ENCODE measurements at regions not wholly inside any gene's neighbourhood (a gene's known extent, or its start where the extent isn't known, plus 50 kb on each side); places are given as distances from the start of the nearest gene placed in this dataset.

GRCh38 chr18:54031243-54031642, 193.2 kb downstream of the MBD2 start:
- ATAC-seq (no peak), FAIRE-seq (no peak), DNase-seq (ENCODE audit: low spot score) (no peak)
- TF ChIP-seq ZBTB1 (CRISPR knock-in tag; IDR thresholded peaks at IDR 0.05; ENCODE audit: borderline replicate concordance) (no peak), ZBTB21 (CRISPR knock-in tag; IDR thresholded peaks at IDR 0.05) (no peak), FOXP1 (IDR thresholded peaks at IDR 0.05) (no peak), FOXP1 (CRISPR knock-in tag; IDR thresholded peaks at IDR 0.05) (no peak), HNRNPUL1 (IDR thresholded peaks at IDR 0.05; ENCODE audit: low read depth, low read length) (no peak), SPEN (CRISPR knock-in tag; IDR thresholded peaks at IDR 0.05; ENCODE audit: low read depth) (no peak)
- TF ChIP-seq, protein P1, sequence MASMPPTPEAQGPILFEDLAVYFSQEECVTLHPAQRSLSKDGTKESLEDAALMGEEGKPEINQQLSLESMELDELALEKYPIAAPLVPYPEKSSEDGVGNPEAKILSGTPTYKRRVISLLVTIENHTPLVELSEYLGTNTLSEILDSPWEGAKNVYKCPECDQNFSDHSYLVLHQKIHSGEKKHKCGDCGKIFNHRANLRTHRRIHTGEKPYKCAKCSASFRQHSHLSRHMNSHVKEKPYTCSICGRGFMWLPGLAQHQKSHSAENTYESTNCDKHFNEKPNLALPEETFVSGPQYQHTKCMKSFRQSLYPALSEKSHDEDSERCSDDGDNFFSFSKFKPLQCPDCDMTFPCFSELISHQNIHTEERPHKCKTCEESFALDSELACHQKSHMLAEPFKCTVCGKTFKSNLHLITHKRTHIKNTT (CRISPR knock-in tag; IDR thresholded peaks at IDR 0.05), result no peak
- H3K4me3 ChIP-seq (replicated peaks in 1 of 3; ENCODE audit: insufficient read depth in 1 of 3, low read depth in 2 of 3, low read length in 3 of 3), result no peak overlapping the region
- no peaks in the 10 kb centered on the region for H3K27me3 ChIP-seq (ENCODE audit: control insufficient read depth in 1 of 2, insufficient read depth in 2 of 2, low read length in 2 of 2)
- H3K27ac ChIP-seq (ENCODE audit: extremely low read length, insufficient read depth, low read length), result no peak overlapping the region
- H3K4me1 ChIP-seq (ENCODE audit: insufficient read depth, low read length), result no peaks in the 10 kb centered on the region
- H2AFZ ChIP-seq (ENCODE audit: low read length), result no peak overlapping the region
- H3K4me2 ChIP-seq (ENCODE audit: low read depth, low read length), result no peak overlapping the region
- no peak overlapping the region for H3K9ac ChIP-seq (ENCODE audit: insufficient read depth, low read depth, low read length)
- BruUV-seq (replicated peaks), result no TSS peak
- intact Hi-C loops (cut with micrococcal nuclease; ENCODE audit: unreplicated experiment), result no loop called here
- no peaks in the 10 kb centered on the region for H3K36me3 ChIP-seq (replicated peaks in 1 of 2; ENCODE audit: control insufficient read depth in 1 of 2, insufficient read depth in 2 of 2, low read length in 2 of 2)
- ChIA-PET CTCF (ENCODE audit: low intra/inter-chr PET ratio, low total read pairs) (no interaction called here), POLR2A (no interaction called here)
- in situ Hi-C loops (cut with HindIII; ENCODE audit: extremely low pct_ligation_motif_present, low pct_unique_long_range_greater_than_20kb), result no loop called here
- no peaks in the 10 kb centered on the region for H3K79me2 ChIP-seq (ENCODE audit: insufficient read depth, low read length)
- H3K9me3 ChIP-seq (ENCODE audit: low read length), result no peaks in the 10 kb centered on the region
- H4K20me1 ChIP-seq (ENCODE audit: insufficient read depth, low read length), result no peaks in the 10 kb centered on the region

DNA sequence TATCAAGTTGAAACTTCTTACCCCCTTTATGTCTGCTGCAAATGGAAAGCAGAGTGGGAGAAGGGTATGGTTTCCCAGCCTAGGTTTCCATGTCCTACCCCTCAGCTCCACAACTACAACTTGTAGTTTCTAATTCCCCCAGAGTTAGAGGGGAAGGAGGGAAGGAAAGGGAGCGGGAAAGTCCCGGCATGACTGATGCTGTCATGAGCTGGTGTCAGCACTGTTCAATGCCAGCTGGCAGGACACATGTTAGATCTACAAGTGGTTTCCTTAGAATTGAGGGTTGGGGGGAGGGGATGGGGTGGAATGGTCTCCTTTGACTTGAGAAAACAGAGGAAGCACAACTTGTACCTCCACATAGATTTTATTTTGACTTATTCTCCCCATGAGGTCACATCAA, 194.0 kb downstream of the MBD2 start:
- no peaks in the 10 kb centered on the region for H3K79me2 ChIP-seq (ENCODE audit: insufficient read depth, low read length)
- no peak for FAIRE-seq
- POLR2A ChIA-PET, result no interaction called here

More for the DNA sequence above, 194.0 kb downstream of the MBD2 start:
- Histone ChIP-seq H3K9ac (ENCODE audit: insufficient read depth, low read depth, low read length) (no peak overlapping the region), H4K20me1 (ENCODE audit: insufficient read depth, low read length) (no peaks in the 10 kb centered on the region), H2AFZ (ENCODE audit: low read length) (no peak overlapping the region), H3K4me2 (ENCODE audit: low read depth, low read length) (no peak overlapping the region), H3K27me3 (ENCODE audit: control insufficient read depth in 1 of 2, insufficient read depth in 2 of 2, low read length in 2 of 2) (no peaks in the 10 kb centered on the region), H3K4me3 (replicated peaks in 1 of 3; ENCODE audit: insufficient read depth in 1 of 3, low read depth in 2 of 3, low read length in 3 of 3) (no peak overlapping the region), H3K27ac (ENCODE audit: extremely low read length, insufficient read depth, low read length) (no peak overlapping the region), H3K9me3 (ENCODE audit: low read length) (no peaks in the 10 kb centered on the region), H3K4me1 (ENCODE audit: insufficient read depth, low read length) (no peaks in the 10 kb centered on the region), H3K36me3 (replicated peaks in 1 of 2; ENCODE audit: control insufficient read depth in 1 of 2, insufficient read depth in 2 of 2, low read length in 2 of 2) (no peaks in the 10 kb centered on the region)
- no TSS peak for BruUV-seq (replicated peaks)
- no peak for TF ChIP-seq NR2F6 (IDR thresholded peaks at IDR 0.05)
- TF ChIP-seq NR2F6 (CRISPR knock-in tag; IDR thresholded peaks at IDR 0.05), result no peak
- no peak for TF ChIP-seq DDIT3 (CRISPR knock-in tag; IDR thresholded peaks at IDR 0.05)
- TF ChIP-seq HNRNPH1 (optimal IDR thresholded peaks at IDR 0.05; ENCODE audit: low read depth, low read length), result no peak
- TF ChIP-seq ZNF496 (CRISPR knock-in tag; IDR thresholded peaks at IDR 0.05; ENCODE audit: insufficient replicate concordance), result no peak
- no peak for TF ChIP-seq SOX13 (IDR thresholded peaks at IDR 0.05)
- no peak for TF ChIP-seq SOX13 (CRISPR knock-in tag; conservative IDR thresholded peaks at IDR 0.05 in 1 of 2, IDR thresholded peaks at IDR 0.05 in 1 of 2)
- TF ChIP-seq, protein P2, sequence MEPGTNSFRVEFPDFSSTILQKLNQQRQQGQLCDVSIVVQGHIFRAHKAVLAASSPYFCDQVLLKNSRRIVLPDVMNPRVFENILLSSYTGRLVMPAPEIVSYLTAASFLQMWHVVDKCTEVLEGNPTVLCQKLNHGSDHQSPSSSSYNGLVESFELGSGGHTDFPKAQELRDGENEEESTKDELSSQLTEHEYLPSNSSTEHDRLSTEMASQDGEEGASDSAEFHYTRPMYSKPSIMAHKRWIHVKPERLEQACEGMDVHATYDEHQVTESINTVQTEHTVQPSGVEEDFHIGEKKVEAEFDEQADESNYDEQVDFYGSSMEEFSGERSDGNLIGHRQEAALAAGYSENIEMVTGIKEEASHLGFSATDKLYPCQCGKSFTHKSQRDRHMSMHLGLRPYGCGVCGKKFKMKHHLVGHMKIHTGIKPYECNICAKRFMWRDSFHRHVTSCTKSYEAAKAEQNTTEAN (CRISPR knock-in tag; conservative IDR thresholded peaks at IDR 0.05), result no peak
- TF ChIP-seq, protein P1 (CRISPR knock-in tag; IDR thresholded peaks at IDR 0.05), result no peak
- no peak for TF ChIP-seq BHLHE40 (IDR thresholded peaks at IDR 0.05; ENCODE audit: low read length)
- TF ChIP-seq ARNTL (CRISPR knock-in tag; IDR thresholded peaks at IDR 0.05), result no peak
- no peak for TF ChIP-seq ZSCAN20 (CRISPR knock-in tag; IDR thresholded peaks at IDR 0.05; ENCODE audit: borderline replicate concordance)
- no peak for TF ChIP-seq POGZ (CRISPR knock-in tag; IDR thresholded peaks at IDR 0.05)
- DNase-seq (ENCODE audit: low spot score) (no peak), ATAC-seq (no peak)
- WGBS (ENCODE audit: low lambda C conversion rate), result 5% methylated on average over 2 of the region's 2 CpGs
- intact Hi-C loops (cut with micrococcal nuclease; ENCODE audit: unreplicated experiment) (no loop called here), in situ Hi-C loops (cut with HindIII; ENCODE audit: extremely low pct_ligation_motif_present, low pct_unique_long_range_greater_than_20kb) (no loop called here)
- CTCF ChIA-PET (ENCODE audit: low intra/inter-chr PET ratio, low total read pairs), result no interaction called here

All from HepG2 (cell line).